Upper lobe of right lung (tissue), 1 donor: ENCODE measurements at regions not wholly inside any gene's neighbourhood (a gene's known extent, or its start where the extent isn't known, plus 50 kb on each side); places are given as distances from the start of the nearest gene placed in this dataset. TPM values are rescaled to one million over a fixed set of nuclear protein-coding genes. Genes with fewer than 3 reads are reported as not detected.
A peak's percentile ranks its signal among the peaks of the same experiment; 100 is the strongest.

Experiments
- ATAC-seq: fragments of 200-7000 bp; cut with Tn5 transposase; one replicate; pipeline ENCODE4 v1.9.1; 2020; ENCODE audit warnings: mild to moderate bottlenecking, moderate library complexity
- DNase-seq: peaks from one replicate; pipeline ENCODE4 v3.0.0-alpha.2; 2020
- H3K27ac ChIP-seq: fragments of 200-600 bp; one replicate; pipeline ENCODE4 v1.8.0; 2022
- H3K27me3 ChIP-seq: fragments of 200-600 bp; one replicate; pipeline ENCODE4 v1.8.0; 2022; ENCODE audit warnings: mild to moderate bottlenecking
- H3K36me3 ChIP-seq: fragments of 200-600 bp; one replicate; pipeline ENCODE4 v1.8.0; 2022
- H3K4me1 ChIP-seq: fragments of 200-600 bp; one replicate; pipeline ENCODE4 v1.8.0; 2022
- H3K4me3 ChIP-seq: fragments of 200-600 bp; one replicate; pipeline ENCODE4 v1.8.0; 2022; ENCODE audit warnings: mild to moderate bottlenecking
- H3K9me3 ChIP-seq: fragments of 200-600 bp; one replicate; pipeline ENCODE4 v1.8.0; 2022
- intact Hi-C: fragments of 100-400 bp; cut with DNase I; formaldehyde crosslinking; loops from one replicate; pipeline ENCODE4 v1.11.0; 2022
- microRNA-seq: library from miRNA; unstranded; fragments of <30 nt; microRNA quantifications from one replicate; pipeline ENCODE4 v1.2.0, GENCODE V29; 2020; ENCODE audit warnings: borderline microRNAs expressed
- TF ChIP-seq, protein P1 (sequence below): fragments of 200-600 bp; IDR thresholded peaks from one replicate; pipeline ENCODE4 v1.8.0; 2022; ENCODE audit warnings: antibody characterized with exemption
- donor health status: DM: no; HTN: yes; CAD: no; lungs with severe emphysema.

DNA sequence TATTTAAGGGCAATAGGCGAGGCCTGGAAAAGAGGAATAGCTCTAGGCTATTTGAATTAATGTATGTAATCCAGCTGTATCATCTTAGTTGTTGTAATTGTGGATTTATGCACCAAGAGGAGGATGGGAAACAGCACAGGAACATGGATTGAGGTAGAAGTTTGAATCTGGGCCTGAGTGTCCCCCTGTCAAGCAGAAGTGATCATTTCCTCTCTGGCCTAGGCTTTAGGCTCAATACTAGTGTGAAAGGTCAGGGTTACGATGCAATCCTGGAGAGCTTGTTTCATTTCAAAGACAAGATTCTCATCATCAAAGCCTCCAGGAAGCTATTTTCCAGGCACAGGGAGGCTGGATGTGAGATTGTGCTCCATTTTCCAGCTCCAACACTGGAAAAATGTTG is 77.9 kb upstream of the HSD17B12 start:
- TF ChIP-seq, protein P1, sequence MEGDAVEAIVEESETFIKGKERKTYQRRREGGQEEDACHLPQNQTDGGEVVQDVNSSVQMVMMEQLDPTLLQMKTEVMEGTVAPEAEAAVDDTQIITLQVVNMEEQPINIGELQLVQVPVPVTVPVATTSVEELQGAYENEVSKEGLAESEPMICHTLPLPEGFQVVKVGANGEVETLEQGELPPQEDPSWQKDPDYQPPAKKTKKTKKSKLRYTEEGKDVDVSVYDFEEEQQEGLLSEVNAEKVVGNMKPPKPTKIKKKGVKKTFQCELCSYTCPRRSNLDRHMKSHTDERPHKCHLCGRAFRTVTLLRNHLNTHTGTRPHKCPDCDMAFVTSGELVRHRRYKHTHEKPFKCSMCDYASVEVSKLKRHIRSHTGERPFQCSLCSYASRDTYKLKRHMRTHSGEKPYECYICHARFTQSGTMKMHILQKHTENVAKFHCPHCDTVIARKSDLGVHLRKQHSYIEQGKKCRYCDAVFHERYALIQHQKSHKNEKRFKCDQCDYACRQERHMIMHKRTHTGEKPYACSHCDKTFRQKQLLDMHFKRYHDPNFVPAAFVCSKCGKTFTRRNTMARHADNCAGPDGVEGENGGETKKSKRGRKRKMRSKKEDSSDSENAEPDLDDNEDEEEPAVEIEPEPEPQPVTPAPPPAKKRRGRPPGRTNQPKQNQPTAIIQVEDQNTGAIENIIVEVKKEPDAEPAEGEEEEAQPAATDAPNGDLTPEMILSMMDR: no peak
- H3K27me3 ChIP-seq: peaks cover 20% of the 10 kb centered on the region
- peak; percentile 55 for ATAC-seq

DNA sequence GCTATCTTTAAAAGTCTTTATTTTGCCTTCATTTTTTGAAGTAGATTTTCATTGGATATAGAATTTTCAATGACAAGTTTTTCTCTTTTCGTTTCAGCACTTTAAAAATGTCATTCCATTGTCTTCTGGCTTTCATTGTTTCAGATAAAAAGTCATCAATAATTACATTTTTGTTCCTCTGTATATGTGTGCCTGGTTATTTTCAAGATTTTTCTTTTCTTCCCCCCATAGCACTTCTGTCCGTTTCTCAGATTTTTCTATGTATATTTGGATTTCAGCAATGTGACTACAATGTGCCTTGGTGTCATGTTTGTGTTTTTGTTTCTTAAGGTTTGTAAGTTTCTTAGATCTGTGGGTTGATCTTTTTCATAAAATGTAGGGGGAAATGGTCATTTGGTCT is 66.3 kb upstream of the HSD17B12 start:
- Histone ChIP-seq H3K27ac (no peak overlapping the region), H3K4me3 (no peak overlapping the region), H3K9me3 (peaks cover 8% of the 10 kb centered on the region), H3K27me3 (peaks cover 8% of the 10 kb centered on the region), H3K4me1 (no peaks in the 10 kb centered on the region), H3K36me3 (no peaks in the 10 kb centered on the region)
- ATAC-seq: no peak
- no peak for DNase-seq
- TF ChIP-seq, protein P1: no peak
- intact Hi-C loops: no loop called here

More for the DNA sequence above, 77.9 kb upstream of the HSD17B12 start:
- no peaks in the 10 kb centered on the region for H3K4me1 ChIP-seq
- H3K36me3 ChIP-seq: no peaks in the 10 kb centered on the region
- intact Hi-C loops: no loop called here
- H3K4me3 ChIP-seq: no peak overlapping the region
- no peak overlapping the region for H3K27ac ChIP-seq
- H3K9me3 ChIP-seq: no peaks in the 10 kb centered on the region
- DNase-seq: no peak

DNA sequence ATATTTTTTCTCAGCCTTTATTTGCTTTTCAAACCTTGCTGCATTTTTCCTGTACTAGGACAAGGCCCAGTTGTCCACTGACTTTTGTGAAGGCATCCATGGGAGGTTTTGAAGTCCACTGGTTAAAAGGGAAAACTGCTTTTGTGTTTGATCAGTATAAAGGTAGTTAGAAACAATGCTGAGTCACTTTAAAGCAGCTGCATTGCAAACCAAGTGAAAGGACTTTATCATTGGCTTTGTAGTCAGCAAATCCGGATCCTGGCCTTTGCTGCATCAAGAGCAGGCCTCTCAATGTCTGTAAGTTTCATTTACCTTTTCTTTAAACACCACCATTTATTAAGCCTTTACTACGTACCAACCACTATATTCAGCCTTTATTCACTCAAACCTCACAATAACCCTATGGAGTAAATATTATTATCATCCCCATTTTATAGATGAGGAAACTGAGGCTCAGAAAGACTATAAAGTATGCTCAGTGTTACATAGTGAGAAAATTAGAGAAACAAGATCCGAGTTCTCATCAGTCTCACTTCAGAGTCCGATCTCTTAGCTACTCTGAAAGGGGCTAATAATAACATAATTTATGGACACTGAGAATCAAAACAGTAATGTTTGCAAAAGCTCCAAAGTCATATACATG is 60.6 kb upstream of the HSD17B12 start:
- no peak for DNase-seq

GRCh38 chr11:43626798-43627197 is 53.7 kb upstream of the HSD17B12 start:
- DNase-seq (no peak), ATAC-seq (no peak)
- H3K36me3 ChIP-seq: no peaks in the 10 kb centered on the region
- intact Hi-C loops: no loop called here
- no peak overlapping the region for H3K4me3 ChIP-seq
- H3K4me1 ChIP-seq: no peaks in the 10 kb centered on the region
- no peaks in the 10 kb centered on the region for H3K9me3 ChIP-seq
- TF ChIP-seq, protein P1: no peak
- H3K27ac ChIP-seq: no peak overlapping the region
- peaks cover 32% of the 10 kb centered on the region for H3K27me3 ChIP-seq

More for the DNA sequence above, 60.6 kb upstream of the HSD17B12 start:
- Histone ChIP-seq H3K36me3 (no peaks in the 10 kb centered on the region), H3K4me3 (no peak overlapping the region), H3K4me1 (no peaks in the 10 kb centered on the region), H3K27me3 (peaks cover 30% of the 10 kb centered on the region), H3K27ac (no peak overlapping the region), H3K9me3 (no peaks in the 10 kb centered on the region)
- TF ChIP-seq, protein P1: no peak
- intact Hi-C loops: no loop called here
- no peak for ATAC-seq

Small RNA genes lying in the stretch of these regions (microRNA-seq; reads per million reads assigned to microRNA genes)
- gene MIR129-2: 0.66 reads per million
- not detected for gene MIR670
